Mucosa of rectum (tissue), 2 donors: ENCODE measurements at regions not wholly inside any gene's neighbourhood (a gene's known extent, or its start where the extent isn't known, plus 50 kb on each side); places are given as distances from the start of the nearest gene placed in this dataset.
"Not testable (repeated sequence)": the region's sequence is repeated elsewhere in the genome, so short reads cannot be mapped to it uniquely, and the experiment has no call there.

Experiments
- H3K27ac ChIP-seq, 2 donors: one replicate each; pipeline ENCODE4 v1.7.0; 2013; ENCODE audit warnings: inconsistent platforms in 2 of 2, low read depth in 2 of 2, low read length in 2 of 2
- H3K27me3 ChIP-seq, 2 donors: one replicate each; pipeline ENCODE4 v1.7.0; 2013; ENCODE audit warnings: low read length in 2 of 2; ENCODE audit not compliant: control insufficient read depth in 2 of 2, insufficient read depth in 2 of 2
- H3K36me3 ChIP-seq, 2 donors: one replicate each; pipeline ENCODE4 v1.7.0; 2013; ENCODE audit warnings: low read length in 2 of 2; ENCODE audit not compliant: control insufficient read depth in 2 of 2, insufficient read depth in 2 of 2
- H3K4me1 ChIP-seq, 2 donors: one replicate each; pipeline ENCODE4 v1.7.0; 2013; ENCODE audit warnings: low read length in 2 of 2, mild to moderate bottlenecking in 1 of 2; ENCODE audit not compliant: control insufficient read depth in 2 of 2, insufficient read depth in 2 of 2
- H3K4me3 ChIP-seq, 2 donors: one replicate each; pipeline ENCODE4 v1.7.0; 2013; ENCODE audit warnings: low read length in 2 of 2
- H3K9ac ChIP-seq, 2 donors: one replicate each; pipeline ENCODE4 v1.7.0; 2013; ENCODE audit warnings: low read length in 2 of 2, low read depth in 1 of 2, mild to moderate bottlenecking in 1 of 2
- H3K9me3 ChIP-seq, 2 donors: one replicate each; pipeline ENCODE4 v1.7.0; 2013; ENCODE audit warnings: low read length in 2 of 2; ENCODE audit not compliant: control insufficient read depth in 2 of 2
- donor health status: healthy.
- donor health status: Normal muscosa, but diverticular disease.

DNA sequence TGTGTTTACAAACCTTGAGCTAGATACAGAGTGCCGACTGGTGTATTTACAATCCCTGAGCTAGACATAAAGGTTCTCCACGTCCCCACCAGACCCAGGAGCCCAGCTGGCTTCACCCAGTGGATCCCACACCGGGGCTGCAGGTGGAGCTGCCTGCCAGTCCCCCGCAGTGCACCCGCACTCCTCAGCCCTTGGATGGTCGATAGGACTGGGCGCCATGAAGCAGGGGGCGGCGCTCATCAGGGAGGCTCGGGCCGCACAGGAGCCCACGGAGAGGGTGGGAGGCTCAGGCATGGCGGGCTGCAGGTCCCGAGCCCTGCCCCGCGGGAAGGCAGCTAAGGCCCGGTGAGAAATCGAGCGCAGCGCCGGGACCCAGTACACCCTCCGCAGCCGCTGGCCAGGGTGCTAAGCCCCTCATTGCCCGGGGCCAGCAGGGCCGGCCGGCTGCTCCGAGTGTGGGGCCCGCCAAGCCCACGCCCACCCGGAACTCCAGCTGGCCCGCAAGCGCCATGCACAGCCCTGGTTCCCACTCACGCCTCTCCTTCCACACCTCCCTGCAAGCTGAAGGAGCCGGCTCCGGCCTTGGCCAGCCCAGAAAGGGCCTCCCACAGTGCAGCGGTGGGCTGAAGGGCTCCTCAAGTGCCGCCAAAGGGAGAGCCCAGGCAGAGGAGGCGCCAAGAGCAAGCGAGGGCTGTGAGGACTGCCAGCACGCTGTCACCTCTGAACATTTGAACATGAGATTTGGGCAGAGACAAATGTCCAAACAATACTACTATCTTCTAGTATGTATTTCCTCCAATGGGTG, 1820.7 kb downstream of the NCAM2 start:
- H3K4me1 ChIP-seq, H3K27me3 ChIP-seq, H3K9me3 ChIP-seq, H3K9ac ChIP-seq, H3K27ac ChIP-seq, H3K36me3 ChIP-seq, H3K4me3 ChIP-seq: not testable (repeated sequence)

DNA sequence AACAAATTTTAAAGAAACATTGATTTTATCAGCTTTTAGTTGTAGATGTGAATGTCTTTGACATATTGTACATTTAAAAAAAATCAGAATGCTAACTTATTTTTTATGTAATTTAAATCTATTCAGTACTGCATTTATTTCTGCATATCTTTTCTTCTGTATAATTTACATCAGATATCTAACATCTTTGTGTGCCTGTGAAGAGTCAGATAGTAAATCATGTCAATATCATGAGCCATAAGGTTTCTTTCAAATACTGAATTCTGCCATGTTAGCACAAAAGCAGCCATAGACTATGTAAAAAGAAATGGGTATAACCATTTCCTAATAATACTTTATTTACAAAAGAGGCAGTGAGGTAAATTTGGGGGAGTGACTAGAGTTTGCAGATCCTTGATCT, 1829.2 kb downstream of the NCAM2 start:
- Histone ChIP-seq H3K27ac (no peak overlapping the region), H3K9me3 (peaks cover 2 to 7% of the 10 kb centered on the region in 2 donors), H3K36me3 (no peaks in the 10 kb centered on the region), H3K9ac (no peak overlapping the region), H3K4me3 (no peak overlapping the region), H3K27me3 (no peaks in the 10 kb centered on the region), H3K4me1 (no peaks in the 10 kb centered on the region)

DNA sequence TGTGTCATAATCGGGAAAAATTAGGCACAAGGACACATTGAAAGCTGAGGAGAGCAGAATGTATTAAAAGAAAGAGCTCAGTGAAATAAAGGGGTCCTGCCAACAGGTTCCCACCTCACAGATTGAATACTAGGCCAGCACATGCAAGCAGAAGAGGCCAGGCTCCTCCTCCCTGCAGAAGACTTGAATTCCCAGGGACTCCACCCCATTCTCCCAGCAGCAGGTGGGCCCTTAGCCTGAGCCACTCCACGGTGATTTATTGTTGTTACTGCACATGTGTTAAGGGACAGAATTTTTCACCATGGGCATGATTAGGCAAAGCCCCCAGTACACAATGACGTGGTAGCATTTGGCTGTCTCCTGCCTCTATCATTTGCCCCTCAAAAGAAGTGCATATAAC, 1844.7 kb downstream of the NCAM2 start:
- H3K9me3 ChIP-seq = peaks cover 0 to 2% of the 10 kb centered on the region in 2 donors
- H3K9ac ChIP-seq = no peak overlapping the region
- H3K27me3 ChIP-seq = no peaks in the 10 kb centered on the region
- no peak overlapping the region for H3K4me3 ChIP-seq
- H3K4me1 ChIP-seq = no peaks in the 10 kb centered on the region
- no peaks in the 10 kb centered on the region for H3K36me3 ChIP-seq
- H3K27ac ChIP-seq = no peak overlapping the region

DNA sequence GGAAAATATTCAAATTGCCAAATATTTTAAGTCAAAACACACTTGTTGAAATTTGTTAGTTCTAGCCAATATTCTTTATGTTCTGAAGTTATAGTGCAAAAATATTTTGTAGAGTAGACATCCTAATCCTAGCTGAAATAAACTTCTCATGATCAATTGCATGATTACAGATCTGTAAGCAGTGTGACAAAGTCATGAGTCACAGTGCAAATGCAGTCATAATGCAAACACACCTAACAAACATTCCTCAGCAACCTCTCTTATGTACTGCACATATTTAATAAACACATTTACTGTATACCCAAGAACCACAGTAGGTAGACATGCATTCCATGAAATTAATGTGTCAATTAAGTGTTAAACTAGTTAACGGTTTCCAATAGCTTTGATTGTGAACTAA, 1857.4 kb downstream of the NCAM2 start:
- Histone ChIP-seq H3K27me3 (no peaks in the 10 kb centered on the region), H3K36me3 (no peaks in the 10 kb centered on the region), H3K9me3 (peaks cover 2 to 6% of the 10 kb centered on the region in 2 donors), H3K9ac (no peak overlapping the region), H3K4me3 (no peak overlapping the region), H3K4me1 (no peaks in the 10 kb centered on the region), H3K27ac (no peak overlapping the region)

DNA sequence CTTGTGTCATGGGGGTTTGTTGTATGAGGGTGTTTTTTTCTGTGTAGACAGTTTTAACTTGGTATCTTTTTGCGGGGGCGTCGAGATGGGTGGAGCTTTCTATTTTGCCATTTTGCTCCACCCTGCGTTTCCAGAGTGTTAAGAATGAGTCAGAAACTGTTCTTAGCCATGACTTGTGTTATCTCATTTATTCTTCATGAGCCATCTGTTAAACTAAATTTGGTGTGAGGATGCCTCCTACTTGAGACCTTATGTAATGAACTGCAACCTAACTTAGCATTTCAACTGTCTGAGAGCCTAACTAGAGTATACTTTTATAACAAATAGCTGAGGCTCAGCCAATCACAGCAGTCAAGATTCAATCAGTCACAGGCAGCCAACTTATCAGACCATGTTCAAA, 1873.5 kb downstream of the NCAM2 start:
- Histone ChIP-seq H3K9ac (no peak overlapping the region), H3K4me3 (no peak overlapping the region), H3K27me3 (no peaks in the 10 kb centered on the region), H3K4me1 (no peaks in the 10 kb centered on the region), H3K27ac (no peak overlapping the region), H3K9me3 (peaks cover 0 to 3% of the 10 kb centered on the region in 2 donors), H3K36me3 (no peaks in the 10 kb centered on the region)

DNA sequence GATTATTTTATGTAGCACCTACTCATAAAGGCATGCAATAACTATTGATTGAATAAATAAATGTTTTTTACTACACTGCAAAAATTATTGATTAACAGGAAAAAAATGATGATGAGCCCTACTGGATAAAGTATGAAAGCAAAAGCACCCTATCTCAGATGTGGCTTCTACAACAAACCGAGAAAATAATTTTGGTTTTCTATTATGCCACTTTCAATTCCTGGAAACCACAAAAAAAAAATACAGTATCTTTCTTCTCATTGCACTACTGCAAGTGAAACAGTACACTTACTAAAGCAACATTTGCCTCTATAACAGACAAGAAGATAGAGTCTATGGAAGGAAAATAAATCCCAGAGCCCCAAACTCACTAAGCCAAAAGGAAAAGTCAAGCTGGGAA, 1882.4 kb downstream of the NCAM2 start:
- H3K9ac ChIP-seq = no peak overlapping the region
- H3K9me3 ChIP-seq = no peaks in the 10 kb centered on the region
- H3K4me1 ChIP-seq = no peaks in the 10 kb centered on the region
- no peaks in the 10 kb centered on the region for H3K27me3 ChIP-seq
- H3K27ac ChIP-seq = no peak overlapping the region
- H3K4me3 ChIP-seq = no peak overlapping the region
- no peaks in the 10 kb centered on the region for H3K36me3 ChIP-seq

DNA sequence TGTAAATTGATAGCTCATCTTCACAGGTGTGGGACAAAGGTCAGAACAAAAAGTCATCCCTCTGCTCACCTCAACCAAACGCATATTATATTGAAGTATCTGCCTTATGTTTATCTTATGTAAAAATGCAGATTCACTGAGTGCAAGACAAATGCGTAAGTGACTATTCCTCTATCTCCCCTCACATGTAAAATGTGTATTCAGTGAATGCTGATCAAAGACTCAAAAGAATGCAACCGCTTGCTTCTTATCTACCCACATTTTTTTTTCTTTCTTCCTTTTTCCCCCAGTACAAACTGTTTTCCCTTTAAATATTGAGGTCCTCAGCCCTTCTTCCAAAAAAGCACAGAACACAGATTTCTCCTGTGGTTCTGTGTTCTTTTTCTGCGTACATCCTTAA, 1882.9 kb downstream of the NCAM2 start:
- H3K9me3 ChIP-seq = no peaks in the 10 kb centered on the region
- no peaks in the 10 kb centered on the region for H3K27me3 ChIP-seq
- no peaks in the 10 kb centered on the region for H3K4me1 ChIP-seq
- H3K36me3 ChIP-seq = no peaks in the 10 kb centered on the region
- no peak overlapping the region for H3K27ac ChIP-seq
- no peak overlapping the region for H3K9ac ChIP-seq
- H3K4me3 ChIP-seq = no peak overlapping the region

DNA sequence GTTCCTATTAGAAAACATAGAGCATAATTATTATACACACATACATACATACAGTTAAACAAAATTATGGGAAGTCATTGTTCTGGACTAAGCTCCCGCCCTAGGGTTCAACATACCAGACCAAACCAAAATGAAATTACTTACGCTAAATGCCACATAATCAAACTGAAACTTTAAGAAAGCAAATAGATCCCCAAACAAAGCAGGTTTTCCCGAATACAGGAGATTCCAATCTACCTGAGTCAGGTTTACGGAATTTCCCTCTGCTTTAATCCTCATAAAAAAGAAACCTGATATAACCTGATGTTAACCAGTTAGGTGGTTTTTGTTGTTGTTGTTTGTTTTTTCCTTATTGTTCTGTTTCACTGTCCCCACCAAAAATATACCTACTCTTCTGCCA, 1886.9 kb downstream of the NCAM2 start:
- Histone ChIP-seq H3K36me3 (no peaks in the 10 kb centered on the region), H3K4me3 (no peak overlapping the region), H3K27ac (no peak overlapping the region), H3K27me3 (no peaks in the 10 kb centered on the region), H3K9ac (no peak overlapping the region), H3K4me1 (no peaks in the 10 kb centered on the region), H3K9me3 (no peaks in the 10 kb centered on the region)

DNA sequence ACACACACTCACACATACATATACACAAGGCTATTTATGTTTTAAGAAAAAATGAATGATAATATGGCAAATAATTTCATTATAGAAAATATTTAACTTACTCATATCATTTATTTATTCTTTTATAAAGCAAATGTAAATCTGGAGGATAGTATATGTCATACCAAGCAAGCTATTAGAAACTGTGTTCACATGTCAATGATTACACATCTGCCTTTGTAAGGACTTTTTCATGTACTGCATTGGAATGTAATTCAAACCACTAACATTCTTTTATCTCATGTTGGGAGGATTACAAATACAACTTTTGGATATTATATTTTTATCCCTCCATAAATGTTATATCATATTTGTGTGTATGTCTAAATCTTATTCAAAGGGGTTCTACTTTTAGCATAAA, 1887.4 kb downstream of the NCAM2 start:
- Histone ChIP-seq H3K36me3 (no peaks in the 10 kb centered on the region), H3K4me3 (no peak overlapping the region), H3K9me3 (no peaks in the 10 kb centered on the region), H3K27me3 (no peaks in the 10 kb centered on the region), H3K4me1 (no peaks in the 10 kb centered on the region), H3K9ac (no peak overlapping the region), H3K27ac (no peak overlapping the region)

DNA sequence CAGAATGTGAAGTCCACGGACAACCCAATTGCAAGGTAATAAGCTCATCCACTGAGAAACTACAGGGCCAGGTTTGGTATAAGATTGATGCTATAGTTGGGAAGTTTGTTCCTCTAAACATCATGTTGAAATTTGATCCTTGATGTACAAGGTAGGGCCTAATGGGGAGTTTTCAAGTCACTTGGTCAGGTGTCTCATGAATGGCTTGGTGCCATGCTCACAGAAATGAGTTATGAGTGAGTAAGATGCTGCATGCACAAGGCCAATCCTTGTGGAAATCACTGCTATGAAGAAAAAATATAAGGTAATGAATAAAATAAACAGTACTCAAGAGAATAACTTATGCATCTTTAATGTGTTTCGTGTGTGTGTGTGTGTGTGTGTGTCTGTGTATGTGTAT, 1891.2 kb downstream of the NCAM2 start:
- H3K4me1 ChIP-seq = no peaks in the 10 kb centered on the region
- no peaks in the 10 kb centered on the region for H3K9me3 ChIP-seq
- H3K36me3 ChIP-seq = no peaks in the 10 kb centered on the region
- no peak overlapping the region for H3K4me3 ChIP-seq
- no peaks in the 10 kb centered on the region for H3K27me3 ChIP-seq
- H3K27ac ChIP-seq = no peak overlapping the region
- H3K9ac ChIP-seq = no peak overlapping the region
